GM21360 (cell line): ENCODE measurements at regions not wholly inside any gene's neighbourhood (a gene's known extent, or its start where the extent isn't known, plus 50 kb on each side); places are given as distances from the start of the nearest gene placed in this dataset.

ENCODE experiments used
- ATAC-seq: cut with Tn5 transposase; IDR thresholded peaks from one replicate; pipeline ENCODE4 v1.9.1; 2021; ENCODE audit warnings: mild to moderate bottlenecking, moderate library complexity; ENCODE audit not compliant: unreplicated experiment

GRCh38 chr22:49182416-49182815 is 645.3 kb downstream of the BRD1 start:
- no peak for ATAC-seq

DNA sequence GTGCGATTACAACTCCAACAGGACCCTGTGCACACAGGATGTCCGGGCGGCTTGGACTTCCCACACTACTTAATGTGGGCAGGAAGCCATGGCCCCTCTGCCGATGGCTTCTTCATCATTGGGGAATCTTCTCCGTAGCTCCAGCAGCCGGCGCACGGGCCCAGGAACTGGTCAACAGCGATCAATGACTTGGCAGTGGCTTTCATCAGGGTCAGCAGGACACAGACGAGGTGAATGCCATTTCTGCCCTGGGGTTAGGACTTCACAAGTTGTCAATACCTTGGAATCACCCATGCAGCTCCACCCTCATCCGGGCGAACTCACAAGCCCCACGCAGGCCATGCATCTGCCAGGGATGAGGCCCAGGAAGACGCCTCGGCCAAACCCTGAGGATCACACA is 645.7 kb downstream of the BRD1 start:
- ATAC-seq: no peak

DNA sequence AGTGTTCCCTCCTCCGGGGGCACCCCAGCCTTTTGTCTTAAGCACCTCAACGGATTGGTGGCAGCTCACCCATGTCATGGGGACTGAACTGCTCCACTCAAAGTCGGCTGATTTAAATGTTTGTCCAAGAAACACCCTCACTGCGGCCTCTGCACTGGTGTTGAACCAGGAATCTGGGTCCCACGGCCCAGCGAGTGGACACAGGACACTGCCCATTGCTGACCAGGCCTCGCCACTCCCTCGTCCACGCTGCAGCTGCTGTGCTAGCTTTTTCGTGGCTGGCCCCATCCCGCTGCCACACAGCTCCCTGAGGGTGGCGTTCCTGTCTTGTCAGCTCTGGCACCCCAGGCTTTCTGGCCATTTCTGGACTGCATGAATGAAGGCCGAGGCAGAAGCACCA is 646.2 kb downstream of the BRD1 start:
- ATAC-seq: no peak

DNA sequence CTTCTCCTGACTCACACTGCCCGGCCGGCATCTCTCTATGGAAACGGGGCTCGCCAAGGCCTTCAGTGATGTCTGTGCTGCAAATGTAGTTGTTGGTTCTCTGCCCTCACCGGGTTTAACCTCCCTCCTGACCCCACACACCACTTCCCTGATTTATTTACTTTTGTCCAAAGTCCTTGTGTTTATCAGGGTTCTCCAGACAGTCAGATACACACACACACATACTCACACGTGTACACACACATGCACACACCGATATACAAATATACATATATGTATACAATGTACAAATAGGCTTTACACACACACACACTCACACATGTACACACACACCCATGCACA is 647.0 kb downstream of the BRD1 start:
- ATAC-seq: no peak

DNA sequence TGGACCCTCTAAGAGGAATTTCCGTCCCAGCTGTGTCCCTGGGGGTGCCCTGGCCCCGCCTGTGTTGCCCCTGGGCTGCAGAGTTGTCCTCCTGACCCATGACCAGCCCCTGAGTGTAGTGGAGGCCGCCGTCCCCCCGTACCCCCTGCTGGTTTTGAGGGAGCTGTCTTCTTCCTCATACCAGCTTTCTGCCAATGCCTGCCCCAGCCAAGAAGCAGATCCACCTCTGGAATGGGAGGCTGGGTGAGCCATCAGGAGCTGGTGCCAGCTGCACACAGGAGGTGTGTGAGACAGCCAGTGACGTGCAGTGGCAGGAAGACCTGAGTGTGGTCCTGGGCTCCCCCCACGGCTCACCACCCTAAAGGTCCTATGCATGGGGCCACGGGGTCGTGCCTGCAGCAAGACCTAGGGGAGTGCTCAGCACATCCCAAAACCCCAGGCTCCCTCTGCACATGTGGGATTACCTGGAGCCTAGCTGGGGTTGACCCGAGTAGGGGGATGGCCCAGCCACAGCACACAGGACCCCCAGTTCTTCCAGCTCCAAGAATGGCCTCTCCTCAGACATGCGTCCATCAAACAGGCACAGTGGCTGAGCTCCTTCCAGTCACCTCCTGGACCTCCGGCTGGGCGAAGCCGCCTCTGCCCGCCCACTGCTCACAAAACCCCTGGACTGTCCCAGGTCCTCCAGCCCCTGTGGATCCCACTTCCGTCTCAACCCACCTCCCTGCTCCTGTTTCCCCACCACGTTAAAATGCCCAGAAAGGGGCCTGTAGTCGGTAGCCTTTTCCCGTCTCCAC is 647.6 kb downstream of the BRD1 start:
- no peak for ATAC-seq

- no peak for ATAC-seq
Measured at GRCh38 chr22:49179175-49179574, 648.5 kb downstream of the BRD1 start.

GRCh38 chr22:49178246-49179005 is 649.2 kb downstream of the BRD1 start:
- ATAC-seq: no peak

DNA sequence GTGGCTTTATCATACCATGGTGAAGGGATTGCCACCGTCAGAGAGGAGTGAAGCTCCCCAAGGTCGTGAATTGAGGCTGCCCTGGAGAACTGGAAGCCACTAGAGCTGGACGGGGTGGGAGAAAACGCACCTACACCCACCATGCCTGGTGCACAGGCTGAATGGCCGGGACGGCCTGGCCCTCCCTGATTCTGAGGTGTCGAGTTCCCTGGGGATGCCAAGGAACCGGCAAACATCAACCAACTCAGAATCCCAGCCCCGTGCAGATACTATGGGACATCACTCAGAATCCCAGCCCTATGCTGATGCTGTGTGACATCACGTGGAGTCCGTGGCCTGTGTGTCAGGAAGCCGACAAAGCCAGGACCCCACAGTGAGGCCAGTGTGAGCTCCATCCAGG is 650.0 kb downstream of the BRD1 start:
- no peak for ATAC-seq

DNA sequence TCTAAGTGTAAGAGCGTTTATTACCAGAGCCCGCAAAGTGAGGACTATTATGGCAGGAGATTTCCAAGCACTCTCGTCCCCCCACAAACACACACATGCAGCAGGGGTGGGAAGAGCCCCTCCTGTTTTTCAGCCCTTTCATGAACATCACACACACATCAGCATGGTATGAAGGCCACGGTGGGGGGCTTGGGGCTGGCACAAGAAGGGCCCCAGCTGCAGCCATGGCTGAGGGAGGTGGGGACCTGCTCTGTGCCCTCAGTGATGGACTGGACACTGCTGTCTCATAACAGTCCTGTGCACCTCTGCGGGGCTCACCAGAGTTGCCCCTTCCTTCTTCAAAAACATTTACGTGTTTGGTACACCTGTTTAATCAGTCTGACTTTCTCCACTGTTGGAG is 650.7 kb downstream of the BRD1 start:
- ATAC-seq: no peak

GRCh38 chr22:49170053-49170452 is 657.6 kb downstream of the BRD1 start:
- ATAC-seq: no peak

- ATAC-seq: no peak
Measured at GRCh38 chr22:49169074-49169744, 658.5 kb downstream of the BRD1 start.

DNA sequence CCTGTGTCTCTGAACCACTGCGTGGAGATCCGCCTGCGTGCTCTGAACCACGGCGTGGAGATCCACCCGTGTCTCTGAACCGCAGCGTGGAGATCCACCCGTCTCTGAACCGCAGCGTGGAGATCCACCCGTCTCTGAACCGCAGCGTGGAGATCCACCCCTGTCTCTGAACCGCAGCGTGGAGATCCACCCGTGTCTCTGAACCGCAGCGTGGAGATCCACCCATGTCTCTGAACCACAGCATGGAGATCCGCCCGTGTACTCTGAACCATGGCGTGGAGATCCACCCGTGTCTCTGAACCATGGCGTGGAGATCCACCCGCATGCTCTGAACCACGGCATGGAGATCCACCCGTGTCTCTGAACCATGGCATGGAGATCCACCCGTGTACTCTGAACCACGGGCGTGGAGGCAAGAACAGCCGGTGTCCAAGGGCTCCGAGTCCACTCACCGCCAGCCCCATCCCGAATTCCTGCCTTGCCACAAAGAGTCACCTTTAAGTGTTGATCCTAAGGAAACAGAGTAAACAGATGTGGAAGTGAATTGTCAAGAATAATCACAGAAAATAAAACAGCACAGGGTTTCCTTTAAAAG is 659.4 kb downstream of the BRD1 start:
- ATAC-seq: no peak

- no peak for ATAC-seq
Measured at GRCh38 chr22:49166746-49167145, 660.9 kb downstream of the BRD1 start.

DNA sequence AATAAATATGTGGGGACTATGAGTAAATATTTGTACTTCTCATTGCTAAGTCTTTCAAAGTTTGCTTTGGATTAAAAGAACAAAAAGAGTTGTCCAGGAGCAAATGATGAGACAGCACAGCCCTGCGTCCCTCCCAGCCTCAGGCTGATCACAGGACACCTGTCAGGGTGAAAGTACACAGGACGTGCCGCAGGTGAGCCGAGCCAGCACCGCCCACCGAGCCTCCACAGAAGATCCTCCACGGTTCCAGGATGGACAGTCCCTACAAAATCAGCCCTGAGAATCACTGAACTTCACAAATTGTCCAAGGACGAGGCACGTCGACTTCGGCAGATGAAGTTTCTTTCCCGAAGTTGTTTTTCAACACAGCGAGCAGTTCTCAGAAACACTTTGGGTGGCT is 661.5 kb downstream of the BRD1 start:
- no peak for ATAC-seq

DNA sequence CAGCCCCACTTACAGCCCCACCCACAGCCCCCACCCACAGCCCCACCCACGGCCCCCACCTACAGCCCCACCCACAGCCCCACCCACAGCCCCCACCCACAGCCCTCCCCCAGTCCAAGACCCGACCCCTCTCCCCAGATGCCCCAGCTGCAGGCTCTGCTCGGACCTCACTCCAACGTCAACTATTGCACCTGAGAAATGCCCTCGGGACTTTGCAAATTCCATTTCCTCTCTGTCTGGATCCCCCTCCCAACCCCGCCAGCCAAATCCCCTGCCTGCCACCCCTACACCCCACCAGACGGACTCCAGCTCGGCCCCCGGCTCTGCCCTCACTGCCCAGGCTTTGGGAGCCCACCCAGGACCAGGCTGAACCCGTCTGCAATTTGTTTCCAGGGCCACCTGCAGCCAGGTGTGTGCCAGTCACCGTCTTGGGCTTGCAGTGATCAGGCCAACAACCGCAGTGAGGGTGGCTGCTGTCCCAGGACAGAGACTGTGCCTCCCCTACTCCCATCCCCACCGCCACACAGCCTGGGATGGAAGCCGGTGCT is 662.8 kb downstream of the BRD1 start:
- no peak for ATAC-seq

DNA sequence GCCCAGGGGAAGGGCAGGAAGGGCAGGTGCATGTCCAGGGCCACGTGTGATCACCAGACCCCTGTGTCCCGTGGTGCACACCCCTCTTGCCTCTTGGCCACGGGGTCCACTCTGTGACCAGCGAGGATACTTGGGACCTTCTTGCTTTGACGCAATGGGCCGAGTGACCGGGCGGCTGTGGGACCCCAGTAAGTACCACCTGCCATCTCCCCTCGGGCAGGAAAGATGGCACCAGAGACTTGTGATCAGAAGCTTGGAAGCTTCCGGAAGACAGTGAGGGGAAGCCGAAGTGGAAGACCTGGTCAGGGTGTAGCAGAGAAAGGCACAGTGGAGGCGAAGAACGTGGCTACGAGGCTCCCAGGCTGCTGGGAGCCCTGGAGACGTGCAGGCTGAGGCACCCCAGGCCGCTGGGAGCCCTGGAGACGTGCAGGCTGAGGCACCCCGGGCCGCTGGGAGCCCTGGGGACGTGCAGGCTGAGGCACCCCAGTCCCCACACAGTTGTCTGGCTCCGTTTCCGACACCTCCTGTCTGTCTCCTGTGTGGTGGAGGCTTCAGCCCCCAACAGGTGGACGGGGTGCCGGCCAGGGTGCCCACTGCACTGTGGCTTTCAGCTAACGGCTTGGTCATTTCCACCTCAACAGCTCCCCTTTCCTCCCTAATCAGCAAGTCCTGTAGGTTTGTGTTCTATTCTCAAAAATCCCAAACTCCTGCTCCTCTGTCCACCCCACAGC is 663.5 kb downstream of the BRD1 start:
- ATAC-seq: no peak

DNA sequence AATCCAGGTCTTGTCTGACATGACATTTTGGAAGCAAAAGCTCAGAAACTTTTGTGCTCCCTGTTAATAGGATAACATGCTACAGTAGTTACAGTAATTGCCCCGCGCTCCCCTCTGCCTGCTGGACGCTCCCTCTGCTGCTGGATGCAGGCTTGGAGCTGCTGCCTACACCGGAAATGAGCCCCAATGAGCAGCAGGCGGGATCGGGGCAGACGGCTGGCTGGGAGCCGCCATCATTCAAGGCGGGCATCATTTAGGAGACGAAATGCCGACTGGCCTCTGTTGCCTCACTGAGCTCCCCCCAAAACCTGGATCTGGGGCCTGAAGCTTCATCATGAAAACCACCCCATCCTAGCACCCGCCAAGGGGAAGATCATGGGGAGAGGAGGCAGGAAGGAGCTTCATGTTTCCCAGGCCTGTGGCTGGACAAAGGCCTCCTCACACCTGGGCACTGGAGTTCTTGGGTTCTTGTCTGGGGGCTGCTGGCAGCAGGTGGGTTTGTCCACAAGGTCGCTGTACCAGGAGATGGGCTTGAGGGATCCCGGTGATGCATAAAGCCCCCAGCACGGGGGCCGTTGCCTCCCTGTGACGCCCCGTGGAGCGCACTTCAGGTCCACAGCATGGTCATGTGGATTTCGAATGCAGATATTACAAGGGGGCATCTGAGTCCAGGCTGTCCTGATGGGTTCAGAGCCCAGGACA is 664.3 kb downstream of the BRD1 start:
- ATAC-seq: no peak

DNA sequence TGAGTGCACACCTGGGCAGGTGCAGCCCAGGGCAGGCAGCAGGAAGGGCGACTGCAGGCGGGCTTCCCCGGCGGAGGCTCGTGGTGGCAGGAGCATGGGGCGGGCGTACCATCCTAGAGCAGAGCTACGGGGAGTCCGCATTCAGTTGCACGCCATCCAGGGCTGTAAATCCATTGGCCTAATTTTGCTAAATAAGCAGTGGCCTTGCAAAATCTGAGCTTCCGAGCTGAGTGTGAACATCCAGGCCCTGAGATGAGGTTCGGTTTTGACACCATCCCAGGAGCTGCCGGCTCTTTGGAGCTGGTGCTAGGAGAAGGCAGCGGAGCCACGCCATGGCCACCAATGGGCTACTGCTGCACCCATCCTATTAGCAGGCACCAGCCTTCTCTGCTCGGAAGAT is 664.8 kb downstream of the BRD1 start:
- ATAC-seq: no peak

DNA sequence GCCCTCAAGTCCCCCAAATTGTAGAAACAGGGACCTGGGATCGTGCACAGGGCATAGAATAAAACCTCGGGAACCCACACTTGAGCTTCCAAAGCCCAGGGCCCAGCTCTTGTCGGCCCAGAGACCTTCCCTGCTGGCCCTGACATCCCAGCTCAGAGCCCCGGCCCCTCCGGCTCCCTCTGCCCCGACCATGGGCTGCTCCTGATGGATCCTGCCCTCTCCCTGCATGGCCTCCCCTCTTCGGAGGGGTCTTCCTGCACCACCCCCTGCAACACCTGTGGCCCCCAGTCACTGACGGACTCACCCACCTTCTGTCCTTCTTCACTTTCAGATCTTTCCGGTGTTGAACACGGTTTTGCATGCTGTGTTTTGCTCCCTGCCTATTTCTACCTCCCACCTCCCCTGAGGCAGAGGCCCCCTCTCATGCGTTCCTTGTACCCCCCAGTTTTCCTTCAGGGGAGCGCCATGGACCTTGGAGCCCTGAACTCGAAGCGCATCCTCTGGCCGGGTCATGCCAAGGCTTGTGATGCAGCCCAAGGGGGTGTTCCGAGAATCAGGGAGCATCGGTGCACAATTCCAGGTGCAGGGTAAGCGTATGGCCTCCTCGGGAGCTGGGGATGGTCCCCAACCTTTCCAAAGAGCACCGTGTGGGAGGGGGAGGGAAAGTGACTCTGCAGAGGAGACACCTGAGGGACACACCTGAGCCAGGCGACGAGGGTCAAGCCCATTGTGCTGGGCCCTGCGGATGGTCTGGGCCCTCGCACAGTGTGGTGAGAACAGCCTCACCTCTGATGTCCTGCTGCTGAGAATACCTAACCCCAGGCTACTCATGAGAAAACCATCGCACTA is 666.4 kb downstream of the BRD1 start:
- no peak for ATAC-seq
